Activated CD4-positive, alpha-beta T cell treated with anti-CD3 and anti-CD28 coated beads for 36 hours (primary cell): ENCODE measurements at regions not wholly inside any gene's neighbourhood (a gene's known extent, or its start where the extent isn't known, plus 50 kb on each side); places are given as distances from the start of the nearest gene placed in this dataset.
"Not testable (repeated sequence)": the region's sequence is repeated elsewhere in the genome, so short reads cannot be mapped to it uniquely, and the experiment has no call there.

Source experiments
- ATAC-seq: fragments of 200-7000 bp; cut with Tn5 transposase; one replicate; pipeline ENCODE4 v1.10.0; 2021; ENCODE audit warnings: mild to moderate bottlenecking, moderate library complexity
- CTCF ChIA-PET: fragments of 350-600 bp; sonication (Branson Sonifier 250); formaldehyde crosslinking; loops from one replicate; lab custom pipeline; 2021; ENCODE audit warnings: antibody characterized with exemption; lab: Charles Lee
- POLR2A ChIA-PET: fragments of 350-600 bp; sonication (Branson Sonifier 250); formaldehyde crosslinking; loops from one replicate; lab custom pipeline; 2021; ENCODE audit warnings: antibody characterized with exemption, inconsistent platforms; lab: Charles Lee
- DNase-seq: peaks from one replicate; pipeline ENCODE4 v3.0.0-alpha.2; 2020
- H3K27ac Mint-ChIP-seq: one replicate; pipeline ENCODE4 v1.8.0; 2021; ENCODE audit warnings: mixed read lengths
- H3K27me3 Mint-ChIP-seq: one replicate; pipeline ENCODE4 v1.8.0; 2021; ENCODE audit warnings: mixed read lengths
- H3K36me3 Mint-ChIP-seq: one replicate; pipeline ENCODE4 v1.8.0; 2021; ENCODE audit warnings: low read depth, mixed read lengths
- H3K4me1 Mint-ChIP-seq: one replicate; pipeline ENCODE4 v1.8.0; 2021; ENCODE audit warnings: mixed read lengths
- H3K4me3 Mint-ChIP-seq: one replicate; pipeline ENCODE4 v1.8.0; 2021; ENCODE audit warnings: mild to moderate bottlenecking, moderate library complexity, mixed read lengths
- H3K9me3 Mint-ChIP-seq: one replicate; pipeline ENCODE4 v1.8.0; 2021; ENCODE audit warnings: low read depth, mixed read lengths
- intact Hi-C, 2 experiments: fragments of 100-400 bp; cut with DNase I in 1 of 2; cut with micrococcal nuclease in 1 of 2; formaldehyde crosslinking; loops; one replicate each; pipeline versions ENCODE4 v1.14.2 to v1.15.1; 2022 to 2024; cut with DNase I, micrococcal nuclease

DNA sequence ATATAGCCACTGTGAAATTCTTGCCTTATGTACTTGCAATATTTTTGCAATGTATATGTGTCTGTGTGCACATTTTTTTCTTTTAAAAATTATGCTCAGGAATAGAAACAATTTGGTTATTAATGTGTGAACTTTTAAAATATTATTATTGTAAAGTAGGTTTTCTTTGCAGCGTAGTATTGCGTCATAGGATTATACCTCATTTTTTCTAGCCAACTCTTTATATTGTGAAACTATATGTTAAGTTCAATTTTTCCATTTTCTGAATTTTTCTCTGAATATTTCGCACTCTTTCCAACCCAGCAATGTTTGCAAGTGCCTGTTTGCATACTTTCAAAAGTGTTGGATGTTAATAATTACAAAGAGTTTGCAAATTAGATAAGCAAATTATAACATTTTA lies 471.6 kb upstream of the LMO3 start:
- CTCF ChIA-PET, result no interaction called here
- ATAC-seq, result no peak
- Mint-ChIP-seq H3K4me3 (no peak overlapping the region), H3K27ac (no peak overlapping the region), H3K27me3 (no peaks in the 10 kb centered on the region), H3K9me3 (peaks cover 10% of the 10 kb centered on the region), H3K36me3 (no peaks in the 10 kb centered on the region), H3K4me1 (no peaks in the 10 kb centered on the region)
- intact Hi-C loops, result no loop called here
- POLR2A ChIA-PET, result no interaction called here
- no peak for DNase-seq

DNA sequence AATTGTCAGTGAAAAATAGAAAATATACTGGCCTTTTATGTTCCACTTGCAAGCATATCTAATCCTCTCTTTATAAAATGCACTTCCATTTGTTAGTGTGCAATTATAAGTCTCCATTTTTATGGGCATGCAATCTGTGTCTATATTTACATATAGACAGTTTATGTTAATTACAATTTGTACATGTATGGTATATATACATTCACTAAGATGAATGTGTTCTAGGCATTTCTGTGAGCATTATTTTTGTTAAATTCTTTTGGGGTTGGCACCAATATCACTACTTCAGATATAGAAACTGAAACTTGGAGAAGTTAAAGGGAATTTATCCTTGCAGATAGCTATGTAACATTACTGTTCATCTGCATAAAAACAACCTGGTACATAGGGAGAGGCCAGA lies 470.8 kb upstream of the LMO3 start:
- ChIA-PET CTCF (no interaction called here), POLR2A (no interaction called here)
- H3K36me3 Mint-ChIP-seq, result no peaks in the 10 kb centered on the region
- ATAC-seq, result no peak
- H3K27me3 Mint-ChIP-seq, result no peaks in the 10 kb centered on the region
- H3K4me1 Mint-ChIP-seq, result no peaks in the 10 kb centered on the region
- no peak overlapping the region for H3K27ac Mint-ChIP-seq
- no peak for DNase-seq
- no peak overlapping the region for H3K4me3 Mint-ChIP-seq
- peaks cover 9% of the 10 kb centered on the region for H3K9me3 Mint-ChIP-seq
- intact Hi-C loops, result no loop called here

DNA sequence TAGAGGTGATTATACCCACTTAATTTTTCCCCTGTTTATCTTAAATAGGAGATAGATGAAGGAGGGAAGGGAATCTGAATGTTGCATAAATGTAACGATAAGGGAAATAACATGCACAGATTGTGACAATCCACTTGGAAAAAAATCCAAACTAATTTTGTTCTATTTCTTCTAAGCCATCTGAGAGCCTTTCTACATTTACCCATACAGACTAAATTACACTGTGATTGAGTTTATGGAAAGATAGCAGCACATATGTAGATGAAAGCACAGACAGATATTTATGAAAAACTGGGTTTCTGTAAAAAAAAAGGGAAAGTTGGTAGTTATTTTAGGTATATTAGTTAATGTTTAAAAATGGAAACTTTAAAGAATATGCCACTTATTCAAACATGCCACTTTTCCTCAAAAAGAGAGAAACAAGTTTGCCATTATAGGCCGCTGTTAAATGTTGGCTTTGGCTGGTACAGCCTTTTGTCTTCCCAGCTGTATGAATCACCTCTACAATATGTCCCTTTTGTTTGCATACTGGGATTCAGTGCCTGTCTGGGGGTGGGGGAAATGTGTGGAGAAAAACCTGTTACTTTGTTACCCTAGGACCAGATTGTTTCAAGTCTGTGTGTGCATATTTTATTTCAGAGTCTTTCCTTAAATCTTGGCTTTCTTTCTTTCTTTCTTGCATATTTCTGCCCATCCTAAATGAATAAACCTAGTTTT lies 470.2 kb upstream of the LMO3 start:
- Mint-ChIP-seq H3K4me3 (no peak overlapping the region), H3K4me1 (no peaks in the 10 kb centered on the region), H3K27ac (no peak overlapping the region), H3K36me3 (no peaks in the 10 kb centered on the region), H3K9me3 (peaks cover 8% of the 10 kb centered on the region), H3K27me3 (no peaks in the 10 kb centered on the region)
- CTCF ChIA-PET, result interaction anchor here (0.6 kb wide), 1 partner anchor 1360 kb away, joined by 3 read pairs; no protein-coding TSS in a partner anchor
- POLR2A ChIA-PET, result no interaction called here
- DNase-seq (no peak), ATAC-seq (no peak)
- intact Hi-C loops, result no loop called here

DNA sequence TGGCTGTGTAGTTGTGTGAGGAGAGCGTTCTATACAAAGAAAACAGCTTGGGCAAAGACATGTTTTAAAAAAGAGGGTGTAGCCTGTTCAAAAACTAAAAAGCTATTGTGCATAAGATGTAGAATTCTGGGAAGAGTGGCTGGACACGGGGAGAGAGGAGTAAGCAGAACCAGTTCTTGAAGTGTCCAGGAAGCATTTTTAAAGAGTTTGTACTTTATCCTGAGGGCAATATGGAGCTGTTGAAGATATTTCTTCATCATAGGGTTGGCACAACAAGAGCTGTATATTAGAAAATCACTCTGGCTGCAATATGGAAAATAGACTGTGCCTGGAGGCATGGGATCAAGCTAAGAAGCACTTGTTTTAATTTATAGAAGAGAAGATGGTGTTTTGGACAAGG lies 458.9 kb upstream of the LMO3 start:
- ChIA-PET POLR2A (no interaction called here), CTCF (no interaction called here)
- Mint-ChIP-seq H3K4me1 (no peaks in the 10 kb centered on the region), H3K9me3 (peaks cover 9% of the 10 kb centered on the region), H3K36me3 (no peaks in the 10 kb centered on the region), H3K27me3 (no peaks in the 10 kb centered on the region), H3K27ac (no peak overlapping the region), H3K4me3 (no peak overlapping the region)
- DNase-seq (no peak), ATAC-seq (no peak)
- intact Hi-C loops, result no loop called here

DNA sequence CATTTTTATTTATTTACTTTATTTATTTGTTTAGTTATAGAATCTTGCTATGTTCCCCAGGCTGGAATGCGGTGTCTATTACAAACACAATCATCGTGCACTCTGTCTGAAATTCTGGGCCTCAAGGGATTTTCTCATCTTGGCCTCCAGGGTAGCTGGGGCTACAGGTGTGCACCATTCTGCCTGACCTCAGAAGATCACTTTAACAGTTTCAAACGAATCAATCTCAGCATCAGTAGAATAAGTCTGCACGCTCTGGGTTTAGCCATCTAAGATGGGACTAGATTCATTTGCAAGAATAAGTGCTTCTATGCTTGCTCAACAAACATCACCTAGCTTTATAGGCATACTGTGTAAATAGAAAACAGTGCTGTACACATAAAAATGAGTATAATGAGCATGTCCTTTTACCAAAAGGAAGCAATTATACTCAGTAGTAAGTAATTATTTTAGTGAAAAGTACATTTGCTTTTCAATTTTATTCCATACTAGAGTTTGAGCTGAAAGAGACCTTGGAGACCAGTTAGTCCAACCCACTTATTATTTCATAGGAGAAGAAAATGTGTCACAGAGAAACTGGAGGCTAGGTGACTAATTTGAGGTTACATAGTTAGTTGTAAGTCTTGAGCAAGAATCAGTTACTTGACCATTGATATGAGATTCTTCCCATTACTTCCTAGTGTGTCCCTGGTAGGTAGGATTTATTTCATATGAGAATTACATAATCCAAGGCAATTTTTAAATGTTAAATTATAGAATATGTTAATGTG lies 456.5 kb upstream of the LMO3 start:
- ATAC-seq, result no peak
- CTCF ChIA-PET, result no interaction called here
- Mint-ChIP-seq H3K9me3 (peaks cover 12% of the 10 kb centered on the region), H3K27me3 (no peaks in the 10 kb centered on the region), H3K36me3 (no peaks in the 10 kb centered on the region), H3K27ac (no peak overlapping the region), H3K4me3 (no peak overlapping the region), H3K4me1 (no peaks in the 10 kb centered on the region)
- DNase-seq, result no peak
- POLR2A ChIA-PET, result no interaction called here
- intact Hi-C loops, result no loop called here

DNA sequence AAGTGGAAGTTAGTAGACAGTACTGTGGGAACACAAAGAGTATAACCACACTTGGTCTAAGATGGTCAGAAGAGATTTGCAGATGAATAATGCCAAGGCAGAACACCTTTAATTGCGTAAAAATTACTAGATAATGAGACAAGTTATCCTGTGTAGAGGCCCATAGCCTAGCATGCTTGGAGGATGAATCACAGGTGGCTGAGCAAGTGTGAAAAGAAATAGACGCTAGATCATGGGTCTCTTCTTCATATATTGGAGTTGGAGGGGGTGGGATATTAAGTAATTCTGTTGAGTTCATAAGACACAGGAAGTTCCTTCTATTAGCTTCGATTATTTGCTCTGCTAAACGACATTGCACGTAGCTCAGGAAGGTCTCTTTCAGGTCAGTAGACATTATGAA lies 454.3 kb upstream of the LMO3 start:
- DNase-seq, result no peak
- ChIA-PET POLR2A (no interaction called here), CTCF (no interaction called here)
- no peaks in the 10 kb centered on the region for H3K36me3 Mint-ChIP-seq
- no peak for ATAC-seq
- H3K27me3 Mint-ChIP-seq, result no peaks in the 10 kb centered on the region
- peaks cover 11% of the 10 kb centered on the region for H3K9me3 Mint-ChIP-seq
- H3K4me1 Mint-ChIP-seq, result no peaks in the 10 kb centered on the region
- no peak overlapping the region for H3K4me3 Mint-ChIP-seq
- no peak overlapping the region for H3K27ac Mint-ChIP-seq
- intact Hi-C loops, result no loop called here

DNA sequence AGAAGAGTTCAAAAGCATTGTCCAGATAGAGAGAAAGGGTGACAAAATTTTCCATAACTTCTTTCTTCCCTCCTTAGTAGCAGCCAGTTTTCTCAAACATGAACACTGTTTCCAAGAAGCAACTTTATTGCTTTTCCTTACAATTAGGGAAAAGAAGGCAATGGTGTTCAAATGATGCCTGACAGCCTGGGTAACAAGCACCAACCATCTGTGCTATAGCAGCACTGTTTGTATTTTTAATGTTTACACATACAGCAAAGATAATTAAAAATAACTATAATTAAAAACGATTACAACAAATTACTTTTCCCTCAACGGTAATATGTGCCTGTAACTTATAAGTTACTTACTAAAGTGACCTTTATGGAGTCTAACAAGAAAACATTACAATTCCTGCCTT lies 450.6 kb upstream of the LMO3 start:
- POLR2A ChIA-PET, result no interaction called here
- Mint-ChIP-seq H3K27me3 (no peaks in the 10 kb centered on the region), H3K36me3 (no peaks in the 10 kb centered on the region), H3K9me3 (peaks cover 18% of the 10 kb centered on the region), H3K4me1 (no peaks in the 10 kb centered on the region), H3K27ac (no peak overlapping the region), H3K4me3 (no peak overlapping the region)
- CTCF ChIA-PET, result no interaction called here
- intact Hi-C loops, result no loop called here
- DNase-seq (no peak), ATAC-seq (no peak)

DNA sequence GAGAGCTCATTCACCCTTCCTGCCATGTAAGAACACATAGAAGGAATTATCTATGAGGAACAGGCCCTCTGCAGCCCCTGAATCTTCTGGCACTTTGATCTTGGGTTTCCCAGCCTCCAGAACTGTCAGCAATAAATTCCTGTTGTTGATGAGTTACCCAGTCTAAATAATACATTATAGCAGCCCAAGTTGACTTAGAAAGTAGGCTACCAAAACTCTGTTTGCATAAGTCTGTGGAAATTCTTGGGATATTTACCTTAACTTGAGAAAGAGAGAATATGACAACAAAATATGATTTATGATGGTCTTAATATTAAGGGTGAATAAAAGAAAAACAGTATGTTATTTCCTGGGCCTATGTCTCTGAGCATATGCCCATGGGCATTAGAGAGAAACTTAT lies 433.0 kb upstream of the LMO3 start:
- no peak for ATAC-seq

DNA sequence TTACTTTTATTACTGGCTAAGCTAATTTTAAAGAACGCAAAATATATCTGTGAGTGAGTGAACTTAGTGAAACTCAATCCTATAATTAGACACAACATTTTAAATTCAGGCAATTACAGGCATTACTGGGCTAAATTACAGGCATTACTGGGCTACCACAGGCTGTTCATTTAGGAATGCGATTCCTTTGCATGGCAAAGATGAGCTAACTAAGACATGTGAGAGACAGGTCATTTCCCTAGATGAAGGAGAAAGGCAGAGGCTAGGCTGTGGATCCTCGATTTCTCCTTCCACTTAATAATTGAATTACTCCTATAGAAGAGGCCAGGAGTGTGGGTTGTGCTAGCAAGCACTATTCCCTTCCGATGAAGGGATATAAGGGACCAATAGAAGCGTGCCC lies 429.4 kb upstream of the LMO3 start:
- CTCF ChIA-PET, result no interaction called here
- DNase-seq (no peak), ATAC-seq (no peak)
- H3K27me3 Mint-ChIP-seq, result no peaks in the 10 kb centered on the region
- H3K36me3 Mint-ChIP-seq, result no peaks in the 10 kb centered on the region
- H3K4me1 Mint-ChIP-seq, result no peaks in the 10 kb centered on the region
- no peak overlapping the region for H3K4me3 Mint-ChIP-seq
- no peak overlapping the region for H3K27ac Mint-ChIP-seq
- peaks cover 5% of the 10 kb centered on the region for H3K9me3 Mint-ChIP-seq
- intact Hi-C loops, result no loop called here
- POLR2A ChIA-PET, result no interaction called here

More for the DNA sequence above, 433.0 kb upstream of the LMO3 start:
- Mint-ChIP-seq H3K4me3 (no peak overlapping the region), H3K27me3 (no peaks in the 10 kb centered on the region), H3K27ac (no peak overlapping the region), H3K9me3 (peaks cover 9% of the 10 kb centered on the region), H3K4me1 (no peaks in the 10 kb centered on the region), H3K36me3 (no peaks in the 10 kb centered on the region)
- CTCF ChIA-PET, result no interaction called here
- intact Hi-C loops, result no loop called here
- POLR2A ChIA-PET, result no interaction called here
- DNase-seq, result no peak

DNA sequence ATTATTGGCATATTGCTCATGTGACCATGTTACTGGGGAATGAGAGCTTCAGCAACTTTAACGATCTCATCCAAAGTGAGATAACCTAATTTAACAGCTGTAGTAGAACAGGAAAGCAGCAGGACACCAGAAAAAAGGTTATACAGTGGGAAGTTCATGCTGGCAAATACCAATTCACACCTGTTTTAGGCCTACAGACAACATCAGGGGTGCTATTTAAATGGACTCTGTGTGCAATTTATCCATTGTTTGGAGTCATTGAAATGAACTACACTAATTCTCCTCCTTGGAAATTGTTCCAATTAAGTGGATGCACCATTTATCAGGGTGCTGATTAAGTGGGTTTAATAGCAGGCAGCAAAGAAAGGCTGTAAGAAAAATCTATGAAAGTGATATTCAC lies 424.4 kb upstream of the LMO3 start:
- Mint-ChIP-seq H3K9me3 (peaks cover 8% of the 10 kb centered on the region), H3K36me3 (no peaks in the 10 kb centered on the region), H3K27me3 (no peaks in the 10 kb centered on the region), H3K4me1 (no peaks in the 10 kb centered on the region), H3K4me3 (no peak overlapping the region), H3K27ac (no peak overlapping the region)
- ATAC-seq, result no peak
- POLR2A ChIA-PET, result no interaction called here
- CTCF ChIA-PET, result no interaction called here
- no peak for DNase-seq
- intact Hi-C loops, result no loop called here

DNA sequence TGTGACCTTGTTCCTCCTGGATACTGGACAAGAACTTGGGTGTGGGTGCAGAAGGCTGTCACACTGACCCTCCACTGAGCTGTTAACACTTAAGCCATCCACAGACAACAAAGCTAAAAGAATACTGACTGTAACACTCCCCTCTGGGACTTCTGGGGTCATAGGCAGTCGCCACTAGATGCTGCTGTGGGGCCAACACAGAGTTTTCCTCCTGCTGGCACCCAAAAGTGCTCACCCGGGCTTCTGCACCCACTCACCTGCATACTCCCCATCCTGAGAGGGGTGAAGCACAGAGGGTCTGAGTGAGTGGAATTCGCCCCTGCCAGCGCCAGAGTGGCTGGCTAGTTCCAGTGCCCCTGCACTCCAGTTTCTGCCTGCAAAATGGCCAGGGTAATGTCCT lies 422.4 kb upstream of the LMO3 start:
- no peaks in the 10 kb centered on the region for H3K4me1 Mint-ChIP-seq
- H3K4me3 Mint-ChIP-seq, result no peak overlapping the region
- H3K9me3 Mint-ChIP-seq, result peaks cover 8% of the 10 kb centered on the region
- no peaks in the 10 kb centered on the region for H3K27me3 Mint-ChIP-seq
- ChIA-PET CTCF (no interaction called here), POLR2A (no interaction called here)
- DNase-seq, result no peak
- no peaks in the 10 kb centered on the region for H3K36me3 Mint-ChIP-seq
- H3K27ac Mint-ChIP-seq, result no peak overlapping the region
- no peak for ATAC-seq
- intact Hi-C loops, result no loop called here

DNA sequence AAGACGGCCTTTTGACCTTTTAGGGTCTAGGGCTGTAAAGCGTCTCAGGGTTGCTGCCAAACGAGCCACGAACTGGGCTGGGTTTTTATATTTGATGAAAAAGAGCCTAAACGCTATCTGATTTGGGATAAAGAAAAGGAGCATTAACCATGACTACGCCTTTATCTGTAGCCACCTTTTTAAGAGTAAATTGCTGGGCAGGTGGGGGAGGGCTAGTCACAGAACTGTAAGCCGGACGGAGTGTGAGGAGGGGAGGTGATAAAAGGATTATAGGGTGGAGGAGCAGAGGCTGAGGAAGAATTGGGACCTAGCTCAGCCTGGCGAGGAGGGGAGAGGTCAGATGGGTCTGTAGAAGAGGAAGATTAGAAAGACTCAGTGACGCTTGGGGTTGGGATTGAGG lies 419.5 kb upstream of the LMO3 start:
- ATAC-seq, CTCF ChIA-PET, H3K4me3 Mint-ChIP-seq, intact Hi-C loops, H3K4me1 Mint-ChIP-seq, DNase-seq, H3K27ac Mint-ChIP-seq, H3K36me3 Mint-ChIP-seq, POLR2A ChIA-PET, H3K27me3 Mint-ChIP-seq: not testable (repeated sequence)
- peaks cover 13% of the 10 kb centered on the region for H3K9me3 Mint-ChIP-seq
